PC-3 (cell line): ENCODE measurements at regions not wholly inside any gene's neighbourhood (a gene's known extent, or its start where the extent isn't known, plus 50 kb on each side); places are given as distances from the start of the nearest gene placed in this dataset.

Experiments used
- ATAC-seq: fragments of 200-7000 bp; cut with Tn5 transposase; 2 replicates; pipeline ENCODE4 v1.9.1; 2020; ENCODE audit warnings: mild to moderate bottlenecking, moderate library complexity
- BruUV-seq: library from RNA; stranded (reverse); fragments of 400-500 nt; replicated peaks from 2 replicates; lab custom pipeline; 2021; lab: Mats Ljungman, UMichigan
- CTCF ChIA-PET: fragments of 300-600 bp; sonication (Branson Sonifier 250); formaldehyde crosslinking; loops from one replicate; lab custom pipeline; 2022; ENCODE audit warnings: antibody characterized with exemption; lab: Charles Lee
- POLR2A ChIA-PET: fragments of 300-600 bp; sonication (Branson Sonifier 250); formaldehyde crosslinking; loops from one replicate; lab custom pipeline; 2022; ENCODE audit warnings: antibody characterized with exemption; ENCODE audit not compliant: unreplicated experiment; lab: Charles Lee
- DNase-seq: peaks from one replicate; pipeline ENCODE4 v3.0.0-alpha.2; 2015
- H2AFZ ChIP-seq: fragments of 300-600 bp; sonication (generic); 2 replicates; pipeline ENCODE4 v1.6.0; 2016; ENCODE audit warnings: antibody characterized with exemption, low read length
- H3F3A ChIP-seq: fragments of 300-600 bp; sonication (generic); one replicate; pipeline ENCODE4 v1.6.0; 2017; ENCODE audit warnings: antibody characterized with exemption, low read length, control low read depth, mild to moderate bottlenecking; ENCODE audit not compliant: unreplicated experiment
- H3K27ac ChIP-seq: fragments of 300-600 bp; sonication (generic); 2 replicates; pipeline ENCODE4 v1.5.1; 2016; ENCODE audit warnings: mild to moderate bottlenecking, low read length
- H3K27me3 ChIP-seq: fragments of 300-600 bp; sonication (generic); 2 replicates; pipeline ENCODE4 v1.6.1; 2016; ENCODE audit warnings: low read length, mixed read lengths
- H3K36me3 ChIP-seq: fragments of 300-600 bp; sonication (generic); 2 replicates; pipeline ENCODE4 v1.6.1; 2016; ENCODE audit warnings: low read depth, mixed run types, low read length, mixed read lengths
- H3K4me1 ChIP-seq: fragments of 300-600 bp; sonication (generic); 2 replicates; pipeline ENCODE4 v1.5.1; 2016; ENCODE audit warnings: low read length; ENCODE audit not compliant: insufficient read depth
- H3K4me2 ChIP-seq: fragments of 300-600 bp; sonication (generic); 2 replicates; pipeline ENCODE4 v1.6.0; 2016; ENCODE audit warnings: low read length
- H3K4me3 ChIP-seq: fragments of 300-600 bp; sonication (generic); 2 replicates; pipeline ENCODE4 v1.5.1; 2016; ENCODE audit warnings: mild to moderate bottlenecking, low read length, mixed read lengths
- H3K79me2 ChIP-seq: fragments of 300-600 bp; sonication (generic); 2 replicates; pipeline ENCODE4 v1.6.1; 2017; ENCODE audit warnings: low read length, mixed read lengths
- H3K9ac ChIP-seq: fragments of 300-600 bp; sonication (generic); 2 replicates; pipeline ENCODE4 v1.6.0; 2016; ENCODE audit warnings: mild to moderate bottlenecking, low read length
- H3K9me2 ChIP-seq: fragments of 300-600 bp; sonication (generic); replicated peaks from 2 replicates; pipeline ENCODE4 v1.6.1; 2016; ENCODE audit warnings: mixed run types, low read length, mixed read lengths
- H3K9me3 ChIP-seq: fragments of 300-600 bp; sonication (generic); 2 replicates; pipeline ENCODE4 v1.6.1; 2016; ENCODE audit warnings: low read length, mixed read lengths
- H4K20me1 ChIP-seq: fragments of 300-600 bp; sonication (generic); 2 replicates; pipeline ENCODE4 v1.6.1; 2016; ENCODE audit warnings: low read length, mixed read lengths
- EZH2 ChIP-seq: fragments of 300-600 bp; sonication (generic); IDR thresholded peaks from one replicate; pipeline ENCODE4 v1.6.1; 2017; ENCODE audit warnings: antibody characterized with exemption, mild to moderate bottlenecking, low read length; ENCODE audit not compliant: unreplicated experiment
- EZH2phosphoT487 ChIP-seq: fragments of 300-600 bp; sonication (generic); IDR thresholded peaks from 2 replicates; pipeline ENCODE4 v1.6.1; 2018; ENCODE audit warnings: mild to moderate bottlenecking, antibody characterized with exemption, low read length, borderline replicate concordance
- intact Hi-C: fragments of 100-400 bp; cut with micrococcal nuclease; formaldehyde crosslinking; loops from 2 replicates; pipeline ENCODE4 v1.9.0; 2023
- TF ChIP-seq, protein P1 (sequence below): fragments of 300-600 bp; sonication (generic); conservative IDR thresholded peaks from 2 replicates; pipeline ENCODE4 v1.5.1; 2017; ENCODE audit warnings: antibody characterized with exemption, low read depth, mild to moderate bottlenecking, low read length

DNA sequence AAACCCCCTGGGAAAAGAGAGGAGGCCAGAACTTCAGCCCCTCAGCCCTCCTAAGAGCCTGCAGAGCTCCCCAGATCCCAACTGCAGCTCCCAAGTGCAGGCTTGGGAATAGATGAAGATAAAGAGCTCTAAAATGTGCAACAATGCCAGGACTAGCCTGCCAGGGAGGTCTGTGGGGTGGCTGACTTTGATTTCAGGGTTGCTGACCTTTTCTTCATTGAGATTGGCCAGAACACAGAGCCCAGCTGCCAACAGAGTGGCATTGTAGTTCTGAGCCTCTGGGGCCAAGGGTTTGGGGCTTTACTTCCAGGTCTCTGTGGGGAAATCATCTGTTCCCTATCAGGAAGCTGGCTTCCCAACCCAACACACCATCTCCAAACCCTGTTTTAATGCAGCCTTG, 120.6 kb downstream of the COPRS start:
- Histone ChIP-seq H3K4me1 (no peaks in the 10 kb centered on the region), H3K9me2 (no peaks in the 10 kb centered on the region), H3F3A (no peaks in the 10 kb centered on the region), H4K20me1 (no peaks in the 10 kb centered on the region), H3K27ac (no peak overlapping the region), H3K27me3 (no peaks in the 10 kb centered on the region), H2AFZ (no peak overlapping the region), H3K79me2 (no peaks in the 10 kb centered on the region), H3K9me3 (no peaks in the 10 kb centered on the region), H3K9ac (no peak overlapping the region), H3K36me3 (no peaks in the 10 kb centered on the region), H3K4me2 (no peak overlapping the region), H3K4me3 (no peak overlapping the region)
- TF ChIP-seq, protein P1, sequence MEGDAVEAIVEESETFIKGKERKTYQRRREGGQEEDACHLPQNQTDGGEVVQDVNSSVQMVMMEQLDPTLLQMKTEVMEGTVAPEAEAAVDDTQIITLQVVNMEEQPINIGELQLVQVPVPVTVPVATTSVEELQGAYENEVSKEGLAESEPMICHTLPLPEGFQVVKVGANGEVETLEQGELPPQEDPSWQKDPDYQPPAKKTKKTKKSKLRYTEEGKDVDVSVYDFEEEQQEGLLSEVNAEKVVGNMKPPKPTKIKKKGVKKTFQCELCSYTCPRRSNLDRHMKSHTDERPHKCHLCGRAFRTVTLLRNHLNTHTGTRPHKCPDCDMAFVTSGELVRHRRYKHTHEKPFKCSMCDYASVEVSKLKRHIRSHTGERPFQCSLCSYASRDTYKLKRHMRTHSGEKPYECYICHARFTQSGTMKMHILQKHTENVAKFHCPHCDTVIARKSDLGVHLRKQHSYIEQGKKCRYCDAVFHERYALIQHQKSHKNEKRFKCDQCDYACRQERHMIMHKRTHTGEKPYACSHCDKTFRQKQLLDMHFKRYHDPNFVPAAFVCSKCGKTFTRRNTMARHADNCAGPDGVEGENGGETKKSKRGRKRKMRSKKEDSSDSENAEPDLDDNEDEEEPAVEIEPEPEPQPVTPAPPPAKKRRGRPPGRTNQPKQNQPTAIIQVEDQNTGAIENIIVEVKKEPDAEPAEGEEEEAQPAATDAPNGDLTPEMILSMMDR, result no peak
- TF ChIP-seq EZH2phosphoT487, result no peak
- DNase-seq, result no peak
- no TSS peak for BruUV-seq
- intact Hi-C loops, result no loop called here
- POLR2A ChIA-PET, result interaction anchor here (0.6 kb wide), 1 partner anchor 251 kb away, joined by 5 read pairs; no protein-coding TSS in a partner anchor
- CTCF ChIA-PET, result no interaction called here
- ATAC-seq, result no peak

- H3K27ac ChIP-seq, result no peak overlapping the region
- no peak overlapping the region for H3K4me3 ChIP-seq
- no peak overlapping the region for H3K4me2 ChIP-seq
- DNase-seq (peak; percentile 18), ATAC-seq (no peak)
- intact Hi-C loops, result no loop called here
- H3K9me2 ChIP-seq, result no peaks in the 10 kb centered on the region
- H3F3A ChIP-seq, result no peaks in the 10 kb centered on the region
- TF ChIP-seq, protein P1, result 0 out of 2 replicates have a peak, but pooled peaks have one; percentile 27
- no peak for TF ChIP-seq EZH2
- H3K79me2 ChIP-seq, result no peaks in the 10 kb centered on the region
- H3K36me3 ChIP-seq, result no peaks in the 10 kb centered on the region
- no peak overlapping the region for H2AFZ ChIP-seq
- no TSS peak for BruUV-seq
- no peaks in the 10 kb centered on the region for H4K20me1 ChIP-seq
- H3K4me1 ChIP-seq, result no peaks in the 10 kb centered on the region
- POLR2A ChIA-PET, result interaction anchor here (0.6 kb wide), 1 partner anchor 251 kb away, joined by 5 read pairs; no protein-coding TSS in a partner anchor
- no peaks in the 10 kb centered on the region for H3K27me3 ChIP-seq
- H3K9ac ChIP-seq, result no peak overlapping the region
- CTCF ChIA-PET, result no interaction called here
- H3K9me3 ChIP-seq, result no peaks in the 10 kb centered on the region
Measured at GRCh38 chr17:31738067-31738466, 121.0 kb downstream of the COPRS start.

DNA sequence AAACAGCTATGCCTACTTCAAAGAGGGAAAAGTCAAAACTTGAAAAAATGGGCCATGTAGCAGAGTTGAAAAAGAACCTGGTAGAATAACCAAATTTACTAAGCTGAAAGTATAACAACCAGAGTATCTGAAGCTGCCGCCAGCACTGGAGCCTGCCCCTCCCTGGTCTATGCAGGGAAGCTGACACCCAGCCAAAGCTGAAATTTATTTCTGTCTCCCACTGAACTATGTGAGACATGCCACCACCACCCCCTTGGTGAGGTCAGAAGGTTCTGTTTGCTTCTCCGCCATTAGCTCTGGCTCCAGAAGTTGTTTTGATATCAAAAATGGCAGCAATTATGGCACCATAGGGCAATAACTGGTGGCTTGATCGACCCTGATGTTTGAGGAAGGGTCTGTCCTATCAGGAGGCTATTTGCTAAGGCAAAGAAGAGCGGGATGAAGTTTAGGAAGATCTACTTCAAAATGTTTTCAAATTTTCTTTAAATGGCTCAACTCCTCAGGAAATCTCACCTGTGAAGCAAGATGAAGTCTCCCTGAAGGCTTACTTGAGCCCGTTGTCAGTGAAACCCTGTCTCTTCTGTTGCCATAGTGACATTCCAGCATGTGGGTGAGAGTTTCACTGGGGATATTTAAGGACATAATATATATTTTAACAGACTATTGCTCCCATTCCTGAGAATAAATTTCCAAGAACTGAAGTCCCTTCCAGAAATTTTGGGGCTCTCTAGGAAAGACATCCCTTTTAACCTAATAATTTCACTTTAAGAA, 122.0 kb downstream of the COPRS start:
- H3K9me2 ChIP-seq, result no peaks in the 10 kb centered on the region
- no peak for ATAC-seq

More for the DNA sequence above, 122.0 kb downstream of the COPRS start:
- ChIA-PET CTCF (no interaction called here), POLR2A (no interaction called here)
- Histone ChIP-seq H3K36me3 (no peaks in the 10 kb centered on the region), H4K20me1 (no peaks in the 10 kb centered on the region), H3K4me2 (no peak overlapping the region), H3K9ac (no peak overlapping the region), H3F3A (no peaks in the 10 kb centered on the region), H3K27me3 (no peaks in the 10 kb centered on the region), H3K27ac (no peak overlapping the region), H2AFZ (no peak overlapping the region), H3K4me3 (no peak overlapping the region), H3K9me3 (no peaks in the 10 kb centered on the region), H3K4me1 (no peaks in the 10 kb centered on the region), H3K79me2 (no peaks in the 10 kb centered on the region)
- TF ChIP-seq, protein P1, result no peak
- TF ChIP-seq EZH2 (no peak), EZH2phosphoT487 (no peak)
- no TSS peak for BruUV-seq
- intact Hi-C loops, result no loop called here
- DNase-seq, result no peak
